ENCODE measurements at regions not wholly inside any gene's neighbourhood (a gene's known extent, or its start where the extent isn't known, plus 50 kb on each side); places are given as distances from the start of the nearest gene placed in this dataset.

DNA sequence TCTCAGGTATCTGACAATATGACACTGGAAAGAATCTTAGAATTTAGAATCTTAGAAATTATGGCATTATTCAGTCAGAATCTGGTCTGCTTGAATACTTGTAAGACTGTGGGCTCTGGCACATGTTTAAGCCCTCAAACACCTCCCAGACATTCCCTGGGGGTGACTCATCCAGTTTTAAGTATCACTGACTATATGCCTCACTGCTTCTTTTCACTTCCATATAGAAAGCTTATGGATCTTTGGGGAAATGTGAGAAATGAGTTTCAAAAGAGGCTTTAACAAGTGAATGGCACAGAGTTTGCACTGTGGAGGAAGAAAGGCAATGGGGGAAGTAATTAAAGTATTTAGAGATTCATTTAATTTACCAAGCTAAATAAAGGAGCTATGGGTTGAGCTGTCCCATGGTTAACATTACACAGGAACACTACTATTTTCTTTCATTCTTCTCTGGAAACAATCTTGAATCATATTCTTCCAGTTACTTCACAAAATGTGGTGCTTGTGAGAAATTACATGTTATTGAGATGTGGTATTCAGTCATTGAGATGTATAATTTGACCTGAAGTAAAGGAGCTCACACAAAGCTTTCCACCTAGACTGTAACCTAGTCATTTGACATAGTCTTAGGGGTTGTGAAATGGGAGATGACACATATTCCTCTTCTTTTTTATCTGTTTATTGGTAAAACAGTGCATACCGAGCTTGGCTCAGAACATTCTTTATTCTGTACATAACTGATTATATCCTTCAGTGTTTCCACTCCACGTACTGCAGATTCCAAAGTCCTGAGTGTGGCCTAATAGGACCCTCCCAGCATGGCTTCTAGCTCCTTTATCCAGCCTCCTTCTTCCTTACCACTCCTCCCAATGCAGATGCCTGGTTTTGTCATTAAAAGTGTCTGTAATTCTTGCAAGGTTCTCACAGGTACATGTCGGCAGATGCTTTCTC, 544.6 kb upstream of the NECTIN3 start:
- TF ChIP-seq ZNF274 (IDR thresholded peaks at IDR 0.05; ENCODE audit: low read depth, low read length) (no peak), SUZ12 (IDR thresholded peaks at IDR 0.05; ENCODE audit: extremely low read depth, insufficient read depth, insufficient read length) (no peak)

Data from NT2/D1 (cell line).